Testis (tissue), 2 donors: ENCODE measurements at regions not wholly inside any gene's neighbourhood (a gene's known extent, or its start where the extent isn't known, plus 50 kb on each side); places are given as distances from the start of the nearest gene placed in this dataset.

ENCODE experiments used
- DNase-seq: peaks from one replicate; pipeline ENCODE4 v3.0.0-alpha.2; 2019
- H3K27ac ChIP-seq, 2 donors: fragments of 200-600 bp; sonication (generic); one replicate each; pipeline ENCODE4 v1.5.1; 2019
- H3K27me3 ChIP-seq: fragments of 200-600 bp; sonication (generic); one replicate; pipeline ENCODE4 v1.5.1; 2019
- H3K36me3 ChIP-seq: fragments of 200-600 bp; sonication (generic); one replicate; pipeline ENCODE4 v1.5.1; 2017; ENCODE audit warnings: low read depth; ENCODE audit errors: missing control alignments
- H3K4me1 ChIP-seq: fragments of 200-600 bp; sonication (generic); one replicate; pipeline ENCODE4 v1.5.1; 2019
- H3K4me3 ChIP-seq, 2 donors: fragments of 200-600 bp; sonication (generic); one replicate each; pipeline ENCODE4 v1.5.1; 2017 to 2019
- H3K9me3 ChIP-seq: fragments of 200-600 bp; sonication (generic); one replicate; pipeline ENCODE4 v1.5.1; 2017
- POLR2A ChIP-seq: fragments of 450-650 bp; IDR thresholded peaks from one replicate; pipeline ENCODE4 v1.6.1; 2017; ENCODE audit warnings: antibody characterized with exemption, mild to moderate bottlenecking, moderate library complexity
- WGBS, 2 donors: methylation state at CpG; one replicate each; pipeline ENCODE4 v1.1.5; 2018; 5-methylcytosine and 5-hydroxymethylcytosine counted together
- intact Hi-C: fragments of 100-400 bp; cut with DNase I; formaldehyde crosslinking; loops from one replicate; pipeline ENCODE4 v1.15.1; 2023; ENCODE audit warnings: low total_unique reads
- TF ChIP-seq, protein P1 (sequence below), 3 experiments: fragments of 450-650 bp in 2 of 3; fragments of 200-600 bp in 1 of 3; sonication (generic) in 1 of 3; IDR thresholded peaks; one replicate each; pipeline ENCODE4 v1.5.1; 2016 to 2019; ENCODE audit warnings: antibody characterized with exemption in 3 of 3, mild to moderate bottlenecking in 2 of 3, moderate library complexity in 1 of 3

DNA sequence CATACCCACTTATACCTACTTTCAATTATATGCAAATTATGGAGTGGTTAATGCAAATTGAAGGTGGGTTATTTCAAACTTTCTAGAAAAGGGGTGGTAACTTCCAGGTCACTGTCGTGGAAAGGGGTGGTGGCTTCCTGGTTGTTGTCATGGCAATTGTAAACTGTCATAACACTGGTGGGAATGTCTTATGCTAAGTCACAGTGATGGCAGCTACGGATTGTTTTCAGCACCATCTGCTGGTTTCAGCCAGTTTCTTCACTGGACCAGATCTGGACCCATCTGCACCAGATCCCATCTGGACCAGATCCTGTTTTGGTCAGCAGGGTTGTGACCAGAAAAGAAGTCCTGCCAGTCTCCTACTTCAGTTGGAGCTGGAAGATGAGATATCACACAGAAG lies 1469.3 kb downstream of the AACS start:
- Histone ChIP-seq H3K4me3 (no peak overlapping the region), H3K36me3 (no peaks in the 10 kb centered on the region), H3K9me3 (no peaks in the 10 kb centered on the region), H3K27ac (no peak overlapping the region), H3K4me1 (no peaks in the 10 kb centered on the region), H3K27me3 (no peaks in the 10 kb centered on the region)
- WGBS, 2 donors = 80 to 94% methylated on average over 2 of the region's 2 CpGs
- TF ChIP-seq, protein P1, sequence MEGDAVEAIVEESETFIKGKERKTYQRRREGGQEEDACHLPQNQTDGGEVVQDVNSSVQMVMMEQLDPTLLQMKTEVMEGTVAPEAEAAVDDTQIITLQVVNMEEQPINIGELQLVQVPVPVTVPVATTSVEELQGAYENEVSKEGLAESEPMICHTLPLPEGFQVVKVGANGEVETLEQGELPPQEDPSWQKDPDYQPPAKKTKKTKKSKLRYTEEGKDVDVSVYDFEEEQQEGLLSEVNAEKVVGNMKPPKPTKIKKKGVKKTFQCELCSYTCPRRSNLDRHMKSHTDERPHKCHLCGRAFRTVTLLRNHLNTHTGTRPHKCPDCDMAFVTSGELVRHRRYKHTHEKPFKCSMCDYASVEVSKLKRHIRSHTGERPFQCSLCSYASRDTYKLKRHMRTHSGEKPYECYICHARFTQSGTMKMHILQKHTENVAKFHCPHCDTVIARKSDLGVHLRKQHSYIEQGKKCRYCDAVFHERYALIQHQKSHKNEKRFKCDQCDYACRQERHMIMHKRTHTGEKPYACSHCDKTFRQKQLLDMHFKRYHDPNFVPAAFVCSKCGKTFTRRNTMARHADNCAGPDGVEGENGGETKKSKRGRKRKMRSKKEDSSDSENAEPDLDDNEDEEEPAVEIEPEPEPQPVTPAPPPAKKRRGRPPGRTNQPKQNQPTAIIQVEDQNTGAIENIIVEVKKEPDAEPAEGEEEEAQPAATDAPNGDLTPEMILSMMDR (IDR thresholded peaks at IDR 0.05) = no peak
- TF ChIP-seq POLR2A = no peak
- intact Hi-C loops = no loop called here
- DNase-seq = no peak

DNA sequence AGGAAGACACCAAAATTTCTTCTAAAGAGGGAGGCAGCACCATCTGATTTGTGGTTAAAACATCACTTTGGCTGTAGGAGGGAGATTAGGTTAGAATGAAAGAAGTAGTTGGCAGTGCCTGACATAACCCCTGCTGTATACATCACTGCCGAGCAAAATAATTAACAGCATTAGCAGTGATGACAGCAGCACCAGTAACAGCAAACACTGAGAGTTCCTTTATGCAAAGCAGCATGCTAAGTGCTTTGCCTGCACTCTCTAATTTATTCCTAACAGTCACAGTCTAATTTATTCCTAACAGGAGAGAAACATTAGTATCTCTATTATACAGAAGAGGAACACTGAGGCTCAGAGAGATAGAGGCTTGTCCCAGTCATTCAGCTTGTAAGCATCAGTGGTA lies 1469.7 kb downstream of the AACS start:
- no peak for DNase-seq
- Histone ChIP-seq H3K4me3 (no peak overlapping the region), H3K27ac (no peak overlapping the region), H3K9me3 (no peaks in the 10 kb centered on the region), H3K36me3 (no peaks in the 10 kb centered on the region), H3K4me1 (no peaks in the 10 kb centered on the region), H3K27me3 (no peaks in the 10 kb centered on the region)
- intact Hi-C loops = no loop called here
- WGBS, 2 donors = 79 to 82% methylated on average over 1 of the region's 1 CpG
- TF ChIP-seq, protein P1 (IDR thresholded peaks at IDR 0.05) = no peak
- TF ChIP-seq POLR2A = no peak

DNA sequence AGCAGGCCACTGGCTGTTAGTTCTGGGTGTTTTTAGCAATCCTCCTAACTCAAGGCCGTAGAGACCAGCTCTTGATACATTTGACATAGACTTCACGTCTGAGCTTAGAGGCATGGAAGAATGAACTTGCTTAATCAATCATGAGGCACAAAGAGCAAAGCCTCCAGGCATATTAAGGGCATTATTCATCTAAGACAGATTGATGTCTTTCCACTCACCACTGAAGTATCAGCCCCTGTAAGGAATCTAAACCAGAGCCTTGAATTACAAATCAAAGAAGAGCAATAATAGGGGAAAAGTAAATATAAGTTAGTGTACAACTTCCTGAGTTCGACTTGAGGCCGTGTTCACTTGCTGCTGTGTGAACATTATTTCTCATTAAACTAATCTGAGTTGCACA lies 1470.7 kb downstream of the AACS start:
- DNase-seq = no peak
- 47 to 53% methylated on average over 4 of the region's 4 CpGs for WGBS, 2 donors
- Histone ChIP-seq H3K27me3 (no peaks in the 10 kb centered on the region), H3K9me3 (no peaks in the 10 kb centered on the region), H3K4me1 (no peaks in the 10 kb centered on the region), H3K4me3 (no peak overlapping the region), H3K27ac (no peak overlapping the region), H3K36me3 (no peaks in the 10 kb centered on the region)
- intact Hi-C loops = no loop called here
- TF ChIP-seq, protein P1 (IDR thresholded peaks at IDR 0.05) = no peak
- TF ChIP-seq POLR2A = no peak

DNA sequence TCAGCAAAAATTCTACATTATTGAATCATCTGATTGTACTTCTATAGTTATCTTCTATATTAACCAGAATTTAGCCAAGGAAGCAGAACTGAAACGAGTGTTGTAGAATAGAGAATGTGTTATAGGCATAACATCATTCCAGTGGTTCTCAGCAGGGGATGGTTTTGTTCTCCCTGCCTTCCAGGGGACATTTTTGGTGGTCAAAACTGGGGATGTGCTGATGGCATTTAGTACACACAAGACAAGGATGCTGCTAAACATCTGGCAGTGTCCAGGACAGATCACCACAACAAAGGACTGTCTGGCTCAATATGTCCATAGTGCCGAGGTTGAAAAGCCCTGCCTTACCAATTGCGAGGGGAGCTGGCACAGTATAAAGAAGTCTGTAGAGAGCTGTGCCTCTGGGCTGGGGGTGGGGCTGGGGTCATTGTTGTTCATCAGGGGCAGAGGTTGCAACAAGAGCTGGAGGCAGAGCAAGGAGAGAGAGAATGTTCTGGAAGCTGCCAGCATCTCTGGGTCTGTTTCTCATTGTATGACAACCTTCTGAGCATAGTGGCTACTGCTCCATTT lies 1472.8 kb downstream of the AACS start:
- 76 to 92% methylated on average over 3 of the region's 3 CpGs for WGBS, 2 donors
- TF ChIP-seq POLR2A = no peak
- TF ChIP-seq, protein P1 (IDR thresholded peaks at IDR 0.05) = no peak
- Histone ChIP-seq H3K27me3 (no peaks in the 10 kb centered on the region), H3K36me3 (no peaks in the 10 kb centered on the region), H3K4me3 (no peak overlapping the region), H3K27ac (no peak overlapping the region), H3K9me3 (no peaks in the 10 kb centered on the region), H3K4me1 (no peaks in the 10 kb centered on the region)
- intact Hi-C loops = no loop called here
- DNase-seq = no peak

DNA sequence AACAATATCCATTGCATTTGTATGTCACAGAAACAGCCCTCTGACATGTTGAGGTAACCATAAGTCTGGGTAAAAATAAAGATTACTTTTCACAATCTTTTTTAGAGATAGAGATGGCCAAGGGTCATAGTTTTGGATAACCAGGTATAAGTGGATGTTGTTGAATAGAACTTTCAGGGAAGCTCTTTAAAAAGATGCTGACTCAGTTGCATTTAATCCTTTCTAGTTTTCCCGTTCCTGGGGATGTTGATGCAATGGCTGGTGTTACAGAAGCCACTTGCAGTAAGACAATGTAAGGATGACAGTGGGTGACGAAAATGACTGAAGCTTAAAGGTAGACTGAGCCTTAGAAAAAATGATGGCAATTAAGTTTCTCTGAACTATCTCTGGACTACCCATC lies 1473.7 kb downstream of the AACS start:
- H3K4me3 ChIP-seq = no peak overlapping the region
- H3K27ac ChIP-seq = no peak overlapping the region
- 67 to 79% methylated on average over 2 of the region's 2 CpGs for WGBS, 2 donors
- H3K9me3 ChIP-seq = no peaks in the 10 kb centered on the region
- no peaks in the 10 kb centered on the region for H3K36me3 ChIP-seq
- H3K27me3 ChIP-seq = no peaks in the 10 kb centered on the region
- no peak for TF ChIP-seq POLR2A
- TF ChIP-seq, protein P1 (IDR thresholded peaks at IDR 0.05) = no peak
- DNase-seq = no peak
- intact Hi-C loops = no loop called here
- no peaks in the 10 kb centered on the region for H3K4me1 ChIP-seq
